HepG2 (cell line): ENCODE measurements at regions not wholly inside any gene's neighbourhood (a gene's known extent, or its start where the extent isn't known, plus 50 kb on each side); places are given as distances from the start of the nearest gene placed in this dataset.

Experiments
- ATAC-seq: fragments of 200-7000 bp; cut with Tn5 transposase; 3 replicates; pipeline ENCODE4 v1.9.1; 2020; ENCODE audit warnings: mild to moderate bottlenecking, moderate library complexity
- BruUV-seq: library from RNA; stranded (reverse); fragments of 400-500 nt; replicated peaks from 2 replicates; lab custom pipeline; 2021; lab: Mats Ljungman, UMichigan
- CTCF ChIA-PET: fragments of 300-600 bp; formaldehyde crosslinking; extraction: SDS; loops from one replicate; lab custom pipeline; 2021; ENCODE audit warnings: low total read pairs, inconsistent platforms, low intra/inter-chr PET ratio; lab: Yijun Ruan, JAX
- POLR2A ChIA-PET: fragments of 350-600 bp; sonication (Branson Sonifier 250); formaldehyde crosslinking; loops from one replicate; lab custom pipeline; 2020; ENCODE audit warnings: antibody characterized with exemption, inconsistent platforms; lab: Yijun Ruan, JAX
- DNase-seq: peaks from one replicate; pipeline ENCODE4 v3.0.0-alpha.2; 2015; ENCODE audit warnings: low spot score
- FAIRE-seq: peaks from 3 replicates; lab custom pipeline; 2011; peaks lifted over from hg19 to GRCh38; lab: Jason Lieb, UNC
- H2AFZ ChIP-seq: one replicate; pipeline ENCODE4 v1.6.1; 2011; ENCODE audit warnings: low read length, inconsistent platforms
- H3K27ac ChIP-seq: fragments of 300-600 bp; 3 replicates; pipeline ENCODE4 v1.8.0; 2011; ENCODE audit warnings: mixed run types, mild to moderate bottlenecking, mixed read lengths, low read length, inconsistent platforms; ENCODE audit not compliant: insufficient read depth; ENCODE audit errors: extremely low read length
- H3K27me3 ChIP-seq, 2 experiments: fragments of 200-600 bp in 1 of 2; 2 replicates in 1 of 2; 3 replicates in 1 of 2; pipeline versions ENCODE4 v1.6.0 to v1.8.0; 2011; ENCODE audit warnings: low read length in 2 of 2, mild to moderate bottlenecking in 2 of 2, moderate library complexity in 2 of 2, inconsistent platforms in 1 of 2; ENCODE audit not compliant: insufficient read depth in 2 of 2, control insufficient read depth in 1 of 2
- H3K36me3 ChIP-seq, 2 experiments: fragments of 200-600 bp in 1 of 2; replicated peaks in 1 of 2; 2 replicates in 1 of 2; 3 replicates in 1 of 2; pipeline versions ENCODE4 v1.5.1 to v1.8.0; 2011; ENCODE audit warnings: low read length in 2 of 2, inconsistent platforms in 1 of 2; ENCODE audit not compliant: insufficient read depth in 2 of 2, control insufficient read depth in 1 of 2
- H3K4me1 ChIP-seq: 2 replicates; pipeline ENCODE4 v1.5.1; 2012; ENCODE audit warnings: low read length, inconsistent platforms; ENCODE audit not compliant: insufficient read depth
- H3K4me2 ChIP-seq: 2 replicates; pipeline ENCODE4 v1.6.0; 2011; ENCODE audit warnings: low read depth, low read length, inconsistent platforms
- H3K4me3 ChIP-seq, 3 experiments: fragments of 200-600 bp in 1 of 3; sonication (generic), shearing (Covaris generic) in 1 of 3; replicated peaks in 1 of 3; 2 replicates each; pipeline ENCODE4 v1.5.1; 2011 to 2016; ENCODE audit warnings: low read length in 3 of 3, inconsistent platforms in 2 of 3, low read depth in 2 of 3, mild to moderate bottlenecking in 2 of 3, control low read depth in 1 of 3, mixed read lengths in 1 of 3; ENCODE audit not compliant: insufficient read depth in 1 of 3
- H3K79me2 ChIP-seq: one replicate; pipeline ENCODE4 v1.6.1; 2011; ENCODE audit warnings: low read length, inconsistent platforms; ENCODE audit not compliant: insufficient read depth
- H3K9ac ChIP-seq: 2 replicates; pipeline ENCODE4 v1.6.0; 2011; ENCODE audit warnings: mild to moderate bottlenecking, low read depth, low read length, inconsistent platforms; ENCODE audit not compliant: insufficient read depth
- H3K9me3 ChIP-seq: 2 replicates; pipeline ENCODE4 v1.5.1; 2012; ENCODE audit warnings: mild to moderate bottlenecking, low read length
- H4K20me1 ChIP-seq: 2 replicates; pipeline ENCODE4 v1.6.0; 2011; ENCODE audit warnings: inconsistent platforms, mild to moderate bottlenecking, low read length, moderate library complexity; ENCODE audit not compliant: insufficient read depth
- ASH2L ChIP-seq: fragments of 300-600, 200-600 bp; sonication (generic); IDR thresholded peaks from 2 replicates; pipeline ENCODE4 v1.7.0; 2017; ENCODE audit warnings: low read depth, mild to moderate bottlenecking, moderate library complexity, mixed read lengths, low read length; ENCODE audit not compliant: insufficient read length
- CENPX ChIP-seq: sonication (generic); formaldehyde crosslinking; IDR thresholded peaks from 2 replicates; pipeline ENCODE4 v1.9.0; 2021; ENCODE audit warnings: mild to moderate bottlenecking, missing genetic modification reagents, moderate library complexity
- FLYWCH1 ChIP-seq: sonication (generic); formaldehyde crosslinking; IDR thresholded peaks from 2 replicates; pipeline ENCODE4 v1.8.1; 2023; ENCODE audit warnings: mild to moderate bottlenecking, missing genetic modification reagents
- HMG20A ChIP-seq: IDR thresholded peaks from 2 replicates; pipeline ENCODE4 v1.6.1; 2016; ENCODE audit warnings: borderline replicate concordance
- KLF16 ChIP-seq, 2 experiments: sonication (generic) in 1 of 2; formaldehyde crosslinking in 1 of 2; IDR thresholded peaks; 2 replicates each; pipeline versions ENCODE4 v1.6.1 to v1.8.0; 2016 to 2023; ENCODE audit warnings: missing genetic modification reagents in 2 of 2, missing compliant biosample characterization in 1 of 2
- MIER3 ChIP-seq: IDR thresholded peaks from 2 replicates; pipeline ENCODE4 v1.6.1; 2016; ENCODE audit warnings: missing compliant biosample characterization, borderline replicate concordance
- NCOR1 ChIP-seq: fragments of 200-600 bp; sonication (generic); IDR thresholded peaks from 2 replicates; pipeline ENCODE4 v1.7.0; 2017; ENCODE audit warnings: antibody characterized with exemption, low read length, borderline replicate concordance
- NR3C1 ChIP-seq: sonication (generic); formaldehyde crosslinking; IDR thresholded peaks from 2 replicates; pipeline ENCODE4 v1.4.0; 2020; ENCODE audit warnings: missing genetic modification reagents
- ONECUT2 ChIP-seq: sonication (generic); formaldehyde crosslinking; IDR thresholded peaks from 2 replicates; pipeline ENCODE4 v1.4.0; 2020; ENCODE audit warnings: missing genetic modification reagents
- PAF1 ChIP-seq: IDR thresholded peaks from 2 replicates; pipeline ENCODE4 v1.6.1; 2016; ENCODE audit warnings: missing genetic modification reagents, missing compliant biosample characterization
- POLR2AphosphoS2 ChIP-seq: IDR thresholded peaks from 2 replicates; pipeline ENCODE4 v1.6.1; 2011; ENCODE audit warnings: low read depth, low read length, improper control_type of control experiment
- RCOR2 ChIP-seq: IDR thresholded peaks from 2 replicates; pipeline ENCODE4 v1.6.1; 2016; ENCODE audit warnings: missing biosample characterization, missing genetic modification reagents
- RFX5 ChIP-seq: IDR thresholded peaks from 2 replicates; pipeline ENCODE4 v1.6.1; 2011; ENCODE audit warnings: low read depth, low read length, improper control_type of control experiment
- SALL1 ChIP-seq: sonication (generic); formaldehyde crosslinking; IDR thresholded peaks from 2 replicates; pipeline ENCODE4 v1.8.0; 2022; ENCODE audit warnings: mild to moderate bottlenecking, missing genetic modification reagents
- SRSF4 ChIP-seq: fragments of 200-400 bp; formaldehyde crosslinking; IDR thresholded peaks from one replicate; pipeline ENCODE4 v1.6.1; 2018; ENCODE audit warnings: mild to moderate bottlenecking, low read depth, low read length, moderate library complexity; ENCODE audit not compliant: poor library complexity, severe bottlenecking
- ZFP62 ChIP-seq: sonication (generic); formaldehyde crosslinking; IDR thresholded peaks from 2 replicates; pipeline ENCODE4 v1.4.0; 2020; ENCODE audit warnings: missing genetic modification reagents
- ZKSCAN8 ChIP-seq: IDR thresholded peaks from 2 replicates; pipeline ENCODE4 v1.6.1; 2016; ENCODE audit warnings: borderline replicate concordance, missing genetic modification reagents, missing compliant biosample characterization
- ZNF577 ChIP-seq: sonication (generic); formaldehyde crosslinking; IDR thresholded peaks from 2 replicates; pipeline ENCODE4 v1.4.0; 2020; ENCODE audit warnings: mild to moderate bottlenecking, low read depth, missing genetic modification reagents, borderline replicate concordance
- ZNF616 ChIP-seq: sonication (generic); formaldehyde crosslinking; IDR thresholded peaks from 2 replicates; pipeline ENCODE4 v1.5.0; 2020; ENCODE audit warnings: low read depth, mild to moderate bottlenecking, missing genetic modification reagents
- WGBS: methylation state at CpG from one replicate; pipeline ENCODE4 v1.1.6; 2017; ENCODE audit warnings: low lambda C conversion rate; 5-methylcytosine and 5-hydroxymethylcytosine counted together
- in situ Hi-C: cut with HindIII; loops from 2 replicates; pipeline ENCODE4 v1.10.0; 2017; ENCODE audit warnings: low pct_unique_long_range_greater_than_20kb; ENCODE audit not compliant: extremely low pct_ligation_motif_present
- intact Hi-C: fragments of 100-400 bp; cut with micrococcal nuclease; formaldehyde crosslinking; loops from one replicate; pipeline ENCODE4 v1.10.0; 2022; ENCODE audit not compliant: unreplicated experiment
- TF ChIP-seq, protein P1 (sequence below): sonication (generic); formaldehyde crosslinking; IDR thresholded peaks from 2 replicates; pipeline ENCODE4 v1.9.0; 2021; ENCODE audit warnings: missing genetic modification reagents, mild to moderate bottlenecking, borderline replicate concordance

DNA sequence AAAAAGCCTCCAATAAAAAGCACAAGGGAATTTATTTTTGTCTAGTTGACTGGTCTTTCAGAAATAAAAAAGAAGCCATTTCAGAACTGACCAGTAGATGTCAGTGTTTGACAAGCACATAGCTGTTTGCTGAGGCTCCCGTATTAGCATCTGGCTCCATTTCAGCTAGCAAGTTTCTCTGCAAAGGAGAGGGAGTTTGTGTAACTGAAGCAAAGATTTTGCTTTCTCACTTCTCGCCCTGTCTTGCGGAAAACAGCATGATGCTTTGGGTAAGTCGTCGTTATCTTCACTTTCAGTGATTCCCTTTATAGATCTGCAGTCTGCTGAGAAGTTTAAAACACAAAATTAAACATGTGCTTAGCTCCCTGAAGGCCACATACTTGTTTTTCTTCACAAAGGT, 85.5 kb downstream of the CT47B1 start (continued):
- TF ChIP-seq RFX5, result no peak
- TF ChIP-seq CENPX (CRISPR knock-in tag), result no peak

DNA sequence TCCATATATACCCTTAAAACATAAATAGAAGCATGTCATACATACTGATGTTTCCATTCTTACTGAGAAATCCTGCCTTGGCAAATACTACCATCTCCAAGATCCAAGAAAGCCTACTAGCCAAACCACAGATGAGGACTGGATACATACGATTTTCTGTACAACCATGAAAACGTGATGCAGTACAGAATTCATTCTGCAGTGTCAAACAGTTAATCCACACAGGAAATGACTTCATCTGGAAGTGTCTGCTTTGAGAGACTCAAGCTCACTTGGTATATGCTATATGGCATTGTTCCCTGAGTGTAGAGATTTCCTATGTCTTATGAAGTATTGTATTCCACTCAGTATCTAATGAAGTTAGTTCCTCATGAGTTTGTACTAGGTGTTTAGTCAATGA, 94.3 kb downstream of the CT47B1 start:
- H3K4me2 ChIP-seq, result no peak overlapping the region
- no peaks in the 10 kb centered on the region for H4K20me1 ChIP-seq
- in situ Hi-C loops (no loop called here), intact Hi-C loops (no loop called here)
- H3K9me3 ChIP-seq, result no peaks in the 10 kb centered on the region
- 0% methylated on average over 2 of the region's 2 CpGs for WGBS
- H3K27ac ChIP-seq, result no peak overlapping the region
- ATAC-seq (no peak), DNase-seq (no peak), FAIRE-seq (no peak)
- no peaks in the 10 kb centered on the region for H3K36me3 ChIP-seq
- no peak overlapping the region for H3K9ac ChIP-seq
- H3K79me2 ChIP-seq, result no peaks in the 10 kb centered on the region
- ChIA-PET POLR2A (no interaction called here), CTCF (no interaction called here)
- no TSS peak for BruUV-seq
- H2AFZ ChIP-seq, result no peak overlapping the region
- H3K4me1 ChIP-seq, result no peaks in the 10 kb centered on the region
- no peak overlapping the region for H3K4me3 ChIP-seq
- no peak for TF ChIP-seq ONECUT2 (CRISPR knock-in tag)
- TF ChIP-seq POLR2AphosphoS2, result no peak
- TF ChIP-seq NCOR1, result no peak
- no peak for TF ChIP-seq ASH2L
- no peak for TF ChIP-seq HMG20A (CRISPR knock-in tag)
- no peak for TF ChIP-seq MIER3 (CRISPR knock-in tag)
- TF ChIP-seq NR3C1, result no peak
- TF ChIP-seq KLF16 (CRISPR knock-in tag; IDR thresholded peaks at IDR 0.05), result no peak
- no peak for TF ChIP-seq FLYWCH1 (CRISPR knock-in tag)
- TF ChIP-seq SALL1, result no peak
- no peak for TF ChIP-seq RCOR2
- TF ChIP-seq SRSF4, result no peak
- no peak for TF ChIP-seq ZKSCAN8 (CRISPR knock-in tag)
- no peak for TF ChIP-seq ZNF616 (CRISPR knock-in tag)
- no peak for TF ChIP-seq ZFP62 (CRISPR knock-in tag)
- TF ChIP-seq, protein P1, sequence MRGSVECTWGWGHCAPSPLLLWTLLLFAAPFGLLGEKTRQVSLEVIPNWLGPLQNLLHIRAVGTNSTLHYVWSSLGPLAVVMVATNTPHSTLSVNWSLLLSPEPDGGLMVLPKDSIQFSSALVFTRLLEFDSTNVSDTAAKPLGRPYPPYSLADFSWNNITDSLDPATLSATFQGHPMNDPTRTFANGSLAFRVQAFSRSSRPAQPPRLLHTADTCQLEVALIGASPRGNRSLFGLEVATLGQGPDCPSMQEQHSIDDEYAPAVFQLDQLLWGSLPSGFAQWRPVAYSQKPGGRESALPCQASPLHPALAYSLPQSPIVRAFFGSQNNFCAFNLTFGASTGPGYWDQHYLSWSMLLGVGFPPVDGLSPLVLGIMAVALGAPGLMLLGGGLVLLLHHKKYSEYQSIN, result no peak
- TF ChIP-seq ZNF577 (CRISPR knock-in tag), result no peak
- TF ChIP-seq PAF1 (CRISPR knock-in tag), result no peak
- TF ChIP-seq, all 625 proteins: peak for 0
- no peaks in the 10 kb centered on the region for H3K27me3 ChIP-seq
